DMS 273 (cell line): ENCODE measurements at regions not wholly inside any gene's neighbourhood (a gene's known extent, or its start where the extent isn't known, plus 50 kb on each side); places are given as distances from the start of the nearest gene placed in this dataset.

Experiments used
- DNase-seq: peaks from one replicate; lab custom pipeline; 2025; ENCODE audit not compliant: unreplicated experiment; lab: John Stamatoyannopoulos, UW

DNA sequence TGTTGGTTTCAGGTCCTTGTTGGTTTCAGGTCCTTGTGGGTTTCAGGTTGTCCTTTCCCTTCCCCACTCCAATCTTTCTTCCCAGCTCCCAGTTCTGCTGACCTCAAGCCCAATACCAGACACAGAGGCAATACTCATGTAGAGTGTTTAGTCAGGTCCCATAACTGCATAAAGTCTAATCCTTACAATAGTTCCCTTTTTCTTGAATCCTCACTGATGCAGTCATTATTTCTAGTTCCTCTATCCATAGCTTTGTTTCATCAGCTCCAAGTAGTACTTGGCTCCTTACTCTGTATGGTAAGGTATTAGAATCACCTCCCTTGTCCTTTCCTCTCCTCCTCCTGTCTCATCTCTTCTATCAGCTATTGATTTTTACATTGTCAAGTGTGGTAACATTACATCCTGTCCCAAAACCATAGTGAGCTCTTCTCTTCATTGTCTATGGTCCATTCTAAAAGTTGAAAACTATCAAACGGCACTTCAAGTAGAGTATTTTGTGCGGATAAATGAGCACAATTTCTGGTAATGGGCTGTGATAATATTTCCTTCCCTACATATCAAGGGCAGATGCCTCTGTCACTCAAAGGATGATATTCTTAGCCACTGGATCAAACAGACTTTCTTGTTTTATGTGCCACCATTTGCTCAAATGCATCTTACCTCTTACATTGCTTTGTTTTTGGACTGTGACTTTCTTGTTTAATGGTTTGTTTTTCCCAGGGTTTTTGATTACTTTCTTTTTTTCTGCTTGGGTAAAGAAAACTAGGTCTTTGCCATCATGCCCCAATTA is 57.2 kb upstream of the JDP2 start:
- no peak for DNase-seq

- DNase-seq, result no peak
Measured at GRCh38 chr14:75371297-75371696, 56.5 kb upstream of the JDP2 start.

DNA sequence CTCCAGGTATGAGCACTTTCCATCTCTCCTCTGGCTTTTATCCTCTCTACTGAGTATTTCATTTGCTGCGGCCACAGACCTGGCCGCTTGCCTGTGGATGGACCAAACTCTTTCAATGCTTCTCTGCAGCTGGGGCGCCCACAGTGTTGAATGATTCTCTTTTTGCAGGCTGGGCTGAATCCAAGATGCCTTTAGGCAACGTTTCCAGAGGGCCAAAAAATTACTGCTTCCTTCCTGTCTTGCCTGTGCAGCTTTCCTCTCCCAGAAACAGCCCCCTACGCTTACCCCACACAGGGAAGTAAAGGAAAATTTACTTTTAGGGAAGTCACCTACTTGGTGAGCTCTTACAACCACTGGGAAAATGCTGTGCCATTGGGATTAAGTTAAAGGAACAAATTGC is 55.6 kb upstream of the JDP2 start:
- no peak for DNase-seq

DNA sequence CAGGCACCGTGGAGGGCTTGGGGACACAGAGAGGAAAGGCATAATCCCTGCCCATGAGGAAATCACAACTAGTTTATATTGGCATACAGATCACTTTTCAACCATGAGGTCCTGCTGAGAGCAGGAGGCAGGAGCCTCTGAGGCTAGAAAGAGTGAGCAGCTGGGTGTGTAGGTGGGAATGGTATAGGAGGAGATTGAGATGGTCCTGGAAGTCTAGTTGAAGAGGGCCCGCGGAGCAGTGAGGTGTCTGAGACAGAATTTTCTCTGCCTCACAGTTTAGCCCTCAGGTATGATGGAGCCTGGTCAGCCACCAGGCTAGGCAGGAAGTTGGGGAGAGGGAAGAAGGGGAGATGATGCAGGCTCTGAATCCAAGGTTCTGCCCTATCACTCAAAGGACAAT is 54.7 kb upstream of the JDP2 start:
- no peak for DNase-seq

GRCh38 chr14:75373616-75374015 is 54.2 kb upstream of the JDP2 start:
- DNase-seq, result no peak

GRCh38 chr14:75374911-75375310 is 52.9 kb upstream of the JDP2 start:
- no peak for DNase-seq

GRCh38 chr14:75375983-75376382 is 51.8 kb upstream of the JDP2 start:
- DNase-seq, result no peak
